KOPT-K1 (cell line): ENCODE measurements at regions not wholly inside any gene's neighbourhood (a gene's known extent, or its start where the extent isn't known, plus 50 kb on each side); places are given as distances from the start of the nearest gene placed in this dataset.
"Not testable (repeated sequence)": the region's sequence is repeated elsewhere in the genome, so short reads cannot be mapped to it uniquely, and the experiment has no call there.

Source experiments
- H3K27ac ChIP-seq: fragments of 200-600 bp; sonication (generic); 2 replicates; pipeline ENCODE4 v1.5.1; 2016; ENCODE audit warnings: antibody characterized with exemption, mild to moderate bottlenecking, low read depth, low read length; ENCODE audit not compliant: poor library complexity, severe bottlenecking
- H3K36me3 ChIP-seq: fragments of 200-600 bp; sonication (generic); 2 replicates; pipeline ENCODE4 v1.5.1; 2017; ENCODE audit warnings: antibody characterized with exemption, mild to moderate bottlenecking, low read length, moderate library complexity; ENCODE audit not compliant: insufficient read depth
- H3K9me3 ChIP-seq: fragments of 200-600 bp; sonication (generic); 2 replicates; pipeline ENCODE4 v1.5.1; 2017; ENCODE audit warnings: antibody characterized with exemption, low read length, mild to moderate bottlenecking; ENCODE audit not compliant: insufficient read depth, poor library complexity, severe bottlenecking

DNA sequence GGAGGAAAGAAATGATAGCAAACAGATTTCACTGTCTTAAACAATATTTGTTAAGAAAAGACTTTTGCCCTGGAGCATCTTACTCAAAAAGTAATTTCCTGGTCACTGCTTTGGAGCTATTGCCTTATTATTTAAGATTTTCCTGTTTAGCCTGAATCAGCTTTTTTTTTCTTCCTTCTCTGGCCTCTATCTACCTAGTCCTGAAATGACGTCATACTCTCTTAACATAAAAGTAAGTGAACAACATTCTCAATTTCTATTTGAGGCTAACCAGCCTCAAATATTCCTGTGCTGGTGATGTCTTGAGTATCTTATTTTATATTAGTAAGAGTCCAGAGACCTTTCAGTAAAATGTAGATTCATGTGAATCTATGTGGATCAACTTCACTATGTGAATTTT lies 221.9 kb upstream of the ALCAM start:
- no peak overlapping the region for H3K27ac ChIP-seq
- H3K9me3 ChIP-seq: no peaks in the 10 kb centered on the region
- no peaks in the 10 kb centered on the region for H3K36me3 ChIP-seq

GRCh38 chr3:105145511-105145910 lies 221.2 kb upstream of the ALCAM start:
- Histone ChIP-seq H3K36me3 (no peaks in the 10 kb centered on the region), H3K9me3 (no peaks in the 10 kb centered on the region), H3K27ac (no peak overlapping the region)

DNA sequence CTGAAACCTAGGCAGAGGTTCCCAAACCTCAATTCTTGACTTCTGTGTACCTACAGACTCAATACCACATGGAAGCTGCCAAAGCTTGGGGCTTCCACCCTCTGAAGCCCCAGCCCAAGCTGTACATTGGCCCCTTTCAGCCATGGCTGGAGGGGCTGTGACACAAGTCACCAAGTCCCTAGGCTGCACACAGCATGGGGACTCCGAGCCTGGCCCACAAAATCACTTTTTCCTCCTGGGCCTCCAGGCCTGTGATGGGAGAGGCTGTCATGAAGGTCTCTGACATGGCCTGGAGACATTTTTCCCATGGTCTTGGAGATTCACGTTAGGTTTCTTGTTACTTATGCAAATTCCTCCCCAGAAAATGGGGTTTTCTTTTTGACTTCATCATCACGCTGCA lies 217.5 kb upstream of the ALCAM start:
- H3K9me3 ChIP-seq, H3K27ac ChIP-seq: not testable (repeated sequence)

GRCh38 chr3:105152987-105153386 lies 213.7 kb upstream of the ALCAM start:
- H3K36me3 ChIP-seq: no peaks in the 10 kb centered on the region
- H3K27ac ChIP-seq: no peak overlapping the region
- no peaks in the 10 kb centered on the region for H3K9me3 ChIP-seq

More for the DNA sequence above, 217.5 kb upstream of the ALCAM start:
- not testable (repeated sequence) for H3K36me3 ChIP-seq

DNA sequence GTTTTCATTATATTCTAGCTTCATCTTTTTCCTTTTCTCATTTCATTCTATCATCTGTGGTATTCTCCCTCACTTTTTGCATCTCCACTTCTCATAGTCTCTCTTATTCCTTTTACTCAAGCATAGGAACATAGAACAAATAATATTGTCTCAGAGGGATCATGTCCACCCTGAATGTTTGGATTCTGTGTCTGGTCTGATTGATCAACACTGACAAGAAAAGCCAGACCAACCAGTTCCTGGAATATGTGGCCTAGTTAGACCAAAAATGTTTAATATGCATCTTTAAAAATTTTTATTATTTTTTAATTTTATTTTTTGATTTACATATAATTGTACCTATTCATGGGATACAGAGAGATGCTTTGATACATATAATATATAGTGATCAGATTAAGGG lies 212.0 kb upstream of the ALCAM start:
- H3K36me3 ChIP-seq: no peaks in the 10 kb centered on the region
- H3K27ac ChIP-seq: no peak overlapping the region
- no peaks in the 10 kb centered on the region for H3K9me3 ChIP-seq

DNA sequence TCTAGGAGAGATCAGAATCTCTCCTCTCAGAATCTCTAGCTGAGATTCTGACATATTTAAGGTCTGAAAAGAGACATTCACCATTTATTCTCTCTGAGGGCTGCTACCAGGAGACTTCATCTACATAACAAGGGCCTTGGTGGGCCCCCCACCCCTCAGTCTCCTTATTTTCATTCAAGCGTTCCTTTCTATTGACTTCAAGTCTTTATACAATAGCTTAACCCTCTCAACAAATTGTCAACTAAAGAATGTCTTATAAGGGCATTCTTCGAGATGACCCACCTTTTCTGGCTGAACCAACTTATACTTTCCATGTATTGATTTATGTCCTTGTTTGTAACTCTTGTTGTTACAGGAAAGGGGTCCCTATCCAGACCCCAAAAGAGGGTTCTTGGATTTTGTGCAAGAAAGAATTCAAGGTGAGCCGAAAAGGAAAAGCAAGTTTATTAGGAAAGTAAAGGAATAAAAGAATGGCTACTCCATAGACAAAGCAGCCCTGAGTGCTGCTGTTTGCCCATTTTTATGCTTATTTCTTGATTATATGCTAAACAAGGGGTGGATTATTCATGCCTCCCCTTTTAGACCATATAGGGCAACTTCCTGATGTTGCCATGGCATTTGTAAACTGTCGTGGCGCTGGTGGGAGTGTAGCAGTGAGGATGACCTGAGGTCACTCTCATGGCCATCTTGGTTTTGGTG lies 209.5 kb upstream of the ALCAM start:
- H3K27ac ChIP-seq: no peak overlapping the region
- H3K36me3 ChIP-seq: no peaks in the 10 kb centered on the region
- no peaks in the 10 kb centered on the region for H3K9me3 ChIP-seq

- no peak overlapping the region for H3K27ac ChIP-seq
- no peaks in the 10 kb centered on the region for H3K9me3 ChIP-seq
- no peaks in the 10 kb centered on the region for H3K36me3 ChIP-seq
Measured at GRCh38 chr3:105157766-105158085, 209.0 kb upstream of the ALCAM start.

DNA sequence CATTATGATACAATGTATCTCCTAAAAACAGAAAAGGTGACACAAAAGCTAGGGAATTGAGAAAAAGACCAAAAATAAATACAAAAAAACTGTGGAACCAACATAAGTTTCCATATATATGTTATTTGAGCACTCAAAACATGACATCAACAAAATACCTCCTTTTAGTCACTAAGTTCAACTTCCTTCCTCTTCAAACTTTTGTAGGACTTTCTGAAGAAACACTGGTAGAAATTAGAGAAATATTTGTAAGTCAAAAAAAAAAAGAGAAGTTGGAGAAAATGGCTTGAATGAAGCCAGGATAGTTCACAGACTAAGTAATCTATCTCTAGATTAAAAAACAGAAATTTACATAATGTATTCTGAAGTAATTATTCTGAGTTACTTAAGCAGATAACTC lies 208.4 kb upstream of the ALCAM start:
- Histone ChIP-seq H3K27ac (no peak overlapping the region), H3K36me3 (no peaks in the 10 kb centered on the region), H3K9me3 (no peaks in the 10 kb centered on the region)

GRCh38 chr3:105162448-105162847 lies 204.3 kb upstream of the ALCAM start:
- H3K36me3 ChIP-seq: no peaks in the 10 kb centered on the region
- no peak overlapping the region for H3K27ac ChIP-seq
- H3K9me3 ChIP-seq: no peaks in the 10 kb centered on the region

DNA sequence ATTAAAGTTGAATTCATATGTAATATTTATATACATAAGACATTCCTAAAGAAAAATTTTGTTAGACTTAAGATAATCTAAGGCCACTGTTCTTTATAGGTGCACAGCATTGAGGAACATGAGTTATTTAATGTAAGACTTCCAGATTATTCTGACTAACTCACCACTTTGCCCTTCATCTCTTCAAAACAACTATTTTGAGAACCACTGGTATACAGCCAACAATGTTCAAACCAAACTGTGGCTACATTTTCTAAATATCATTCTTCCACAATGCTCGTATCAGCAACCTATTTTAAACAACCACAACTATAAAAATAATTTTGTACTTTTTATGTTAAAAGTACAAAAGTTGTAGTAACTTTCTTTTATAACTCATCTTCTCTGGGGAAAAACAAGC lies 199.8 kb upstream of the ALCAM start:
- Histone ChIP-seq H3K27ac (no peak overlapping the region), H3K36me3 (no peaks in the 10 kb centered on the region), H3K9me3 (no peaks in the 10 kb centered on the region)

DNA sequence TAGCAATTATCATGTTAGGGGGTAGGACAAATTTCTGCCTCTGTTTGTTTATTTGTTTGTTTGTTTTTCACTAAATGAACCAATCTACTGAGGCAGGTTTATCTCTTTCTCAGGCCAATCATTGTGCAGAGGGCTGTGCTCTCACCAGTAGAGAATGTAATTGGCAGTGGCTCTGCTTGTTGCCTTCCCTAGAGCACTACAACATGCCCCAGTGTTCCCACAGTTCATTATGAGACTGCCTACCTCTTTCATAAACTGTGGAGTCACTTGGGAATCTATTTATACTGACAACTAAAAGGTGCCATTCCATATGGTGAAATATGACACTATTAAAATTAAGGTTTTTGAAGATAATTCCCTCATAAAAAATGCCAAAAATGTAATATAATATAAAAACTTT lies 196.3 kb upstream of the ALCAM start:
- H3K9me3 ChIP-seq: no peaks in the 10 kb centered on the region
- H3K36me3 ChIP-seq: no peaks in the 10 kb centered on the region

DNA sequence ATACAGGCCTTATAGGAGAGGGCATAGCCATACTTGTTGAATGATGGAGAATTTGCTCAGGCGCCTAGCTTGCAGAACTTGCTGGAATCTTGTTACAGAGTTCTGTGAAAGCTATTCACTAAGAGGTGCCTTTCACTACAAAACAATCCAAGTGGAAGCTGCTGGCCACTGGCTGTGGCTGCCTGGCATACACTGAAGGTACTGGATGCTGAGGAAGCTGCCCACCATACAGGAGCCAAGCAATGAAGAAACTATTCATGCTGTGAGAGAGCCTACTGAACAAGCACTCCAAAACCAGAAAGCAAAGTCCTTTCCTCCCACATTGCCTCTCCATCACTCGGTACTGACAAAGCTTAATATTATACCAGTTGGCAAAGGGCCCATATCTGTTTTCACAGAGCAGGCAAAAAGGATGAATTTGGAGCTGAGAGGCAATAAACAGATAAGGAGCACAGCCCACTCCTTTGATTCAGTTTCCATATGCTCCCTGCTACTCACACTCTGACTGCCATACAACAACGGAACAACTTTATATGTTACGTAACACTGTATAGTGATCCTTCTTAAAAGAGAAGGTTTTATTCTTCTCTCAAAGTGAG lies 192.6 kb upstream of the ALCAM start:
- Histone ChIP-seq H3K9me3 (no peaks in the 10 kb centered on the region), H3K36me3 (no peaks in the 10 kb centered on the region), H3K27ac (no peak overlapping the region)

More for the DNA sequence above, 196.3 kb upstream of the ALCAM start:
- H3K27ac ChIP-seq: no peak overlapping the region

DNA sequence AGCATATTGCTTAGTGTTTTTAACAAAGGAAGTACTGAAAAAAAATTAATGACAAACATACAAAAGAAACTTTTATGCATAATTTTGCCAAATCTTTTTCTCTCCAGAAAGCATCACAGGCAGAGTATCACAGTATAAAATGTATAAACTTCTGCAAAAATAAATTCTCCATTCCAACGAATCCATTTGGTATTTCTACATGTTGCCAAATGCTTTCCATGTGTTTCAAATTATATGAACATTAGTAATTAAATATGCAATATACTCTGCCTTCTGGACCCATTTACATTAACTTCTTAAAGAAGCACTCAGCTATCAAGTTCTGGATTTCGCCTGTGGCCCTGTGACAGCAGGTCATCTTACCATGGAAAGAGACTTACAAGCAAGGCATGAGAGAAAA lies 189.1 kb upstream of the ALCAM start:
- Histone ChIP-seq H3K27ac (no peak overlapping the region), H3K36me3 (no peaks in the 10 kb centered on the region), H3K9me3 (no peaks in the 10 kb centered on the region)

GRCh38 chr3:105187344-105187743 lies 179.4 kb upstream of the ALCAM start:
- H3K27ac ChIP-seq: no peak overlapping the region
- H3K9me3 ChIP-seq: no peaks in the 10 kb centered on the region
- H3K36me3 ChIP-seq: no peaks in the 10 kb centered on the region

GRCh38 chr3:105195260-105195659 lies 171.4 kb upstream of the ALCAM start:
- Histone ChIP-seq H3K36me3 (no peaks in the 10 kb centered on the region), H3K9me3 (no peaks in the 10 kb centered on the region), H3K27ac (no peak overlapping the region)

DNA sequence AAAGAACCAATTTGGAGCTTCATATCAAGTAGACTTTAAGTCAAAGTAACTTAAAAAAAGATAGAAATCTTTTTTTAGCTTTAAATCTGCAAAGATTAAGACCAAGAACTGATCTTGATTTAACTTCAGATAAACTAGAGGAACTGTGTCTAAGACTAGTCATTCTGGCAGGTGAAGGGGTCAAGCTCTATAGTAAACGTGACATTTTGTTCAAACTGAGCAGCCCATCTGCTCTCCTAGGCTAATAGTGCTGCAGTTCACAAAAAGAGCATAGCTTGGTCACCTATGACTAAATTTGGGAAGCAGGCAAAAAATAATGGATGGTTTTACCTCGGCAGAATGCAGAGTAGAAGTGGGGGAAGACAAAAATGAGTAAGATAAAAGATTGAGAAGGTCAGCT lies 168.8 kb upstream of the ALCAM start:
- no peaks in the 10 kb centered on the region for H3K36me3 ChIP-seq
- H3K9me3 ChIP-seq: no peaks in the 10 kb centered on the region
- no peak overlapping the region for H3K27ac ChIP-seq
